ENCODE measurements at regions not wholly inside any gene's neighbourhood (a gene's known extent, or its start where the extent isn't known, plus 50 kb on each side); places are given as distances from the start of the nearest gene placed in this dataset.

GRCh38 chr5:82796643-82797416, 280.4 kb downstream of the TMEM167A start (continued):
- TF ChIP-seq ZBTB33 (IDR thresholded peaks at IDR 0.05), result no peak
- no peak for TF ChIP-seq NR2F2 (IDR thresholded peaks at IDR 0.05)
- no peak for TF ChIP-seq EGR1 (IDR thresholded peaks at IDR 0.05; ENCODE audit: low read depth in 2 of 2)

GRCh38 chr5:82794876-82795275, 282.3 kb downstream of the TMEM167A start:
- Histone ChIP-seq H3K27me3 (ENCODE audit: control insufficient read depth in 4 of 4, insufficient read depth in 4 of 4, low read length in 3 of 4) (no peaks in the 10 kb centered on the region), H3K9ac (ENCODE audit: low read depth in 1 of 2, low read length in 2 of 2) (no peak overlapping the region), H3K4me3 (ENCODE audit: low read depth in 1 of 3, low read length in 3 of 3) (no peak overlapping the region), H3K9me3 (ENCODE audit: control insufficient read depth in 4 of 4, low read length in 3 of 4) (no peaks in the 10 kb centered on the region), H3K36me3 (ENCODE audit: control insufficient read depth in 4 of 4, insufficient read depth in 3 of 4, low read depth in 1 of 4, low read length in 3 of 4) (no peaks in the 10 kb centered on the region), H3K27ac (ENCODE audit: low read depth in 1 of 2, low read length in 2 of 2) (no peak overlapping the region), H3K4me1 (ENCODE audit: control insufficient read depth in 4 of 4, insufficient read depth in 4 of 4, low read length in 3 of 4) (no peaks in the 10 kb centered on the region)
- WGBS, result 90% methylated on average over 2 of the region's 2 CpGs
- TF ChIP-seq JUND (IDR thresholded peaks at IDR 0.05), result no peak
- TF ChIP-seq, protein P1, sequence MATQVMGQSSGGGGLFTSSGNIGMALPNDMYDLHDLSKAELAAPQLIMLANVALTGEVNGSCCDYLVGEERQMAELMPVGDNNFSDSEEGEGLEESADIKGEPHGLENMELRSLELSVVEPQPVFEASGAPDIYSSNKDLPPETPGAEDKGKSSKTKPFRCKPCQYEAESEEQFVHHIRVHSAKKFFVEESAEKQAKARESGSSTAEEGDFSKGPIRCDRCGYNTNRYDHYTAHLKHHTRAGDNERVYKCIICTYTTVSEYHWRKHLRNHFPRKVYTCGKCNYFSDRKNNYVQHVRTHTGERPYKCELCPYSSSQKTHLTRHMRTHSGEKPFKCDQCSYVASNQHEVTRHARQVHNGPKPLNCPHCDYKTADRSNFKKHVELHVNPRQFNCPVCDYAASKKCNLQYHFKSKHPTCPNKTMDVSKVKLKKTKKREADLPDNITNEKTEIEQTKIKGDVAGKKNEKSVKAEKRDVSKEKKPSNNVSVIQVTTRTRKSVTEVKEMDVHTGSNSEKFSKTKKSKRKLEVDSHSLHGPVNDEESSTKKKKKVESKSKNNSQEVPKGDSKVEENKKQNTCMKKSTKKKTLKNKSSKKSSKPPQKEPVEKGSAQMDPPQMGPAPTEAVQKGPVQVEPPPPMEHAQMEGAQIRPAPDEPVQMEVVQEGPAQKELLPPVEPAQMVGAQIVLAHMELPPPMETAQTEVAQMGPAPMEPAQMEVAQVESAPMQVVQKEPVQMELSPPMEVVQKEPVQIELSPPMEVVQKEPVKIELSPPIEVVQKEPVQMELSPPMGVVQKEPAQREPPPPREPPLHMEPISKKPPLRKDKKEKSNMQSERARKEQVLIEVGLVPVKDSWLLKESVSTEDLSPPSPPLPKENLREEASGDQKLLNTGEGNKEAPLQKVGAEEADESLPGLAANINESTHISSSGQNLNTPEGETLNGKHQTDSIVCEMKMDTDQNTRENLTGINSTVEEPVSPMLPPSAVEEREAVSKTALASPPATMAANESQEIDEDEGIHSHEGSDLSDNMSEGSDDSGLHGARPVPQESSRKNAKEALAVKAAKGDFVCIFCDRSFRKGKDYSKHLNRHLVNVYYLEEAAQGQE (IDR thresholded peaks at IDR 0.05), result no peak
- no peak for TF ChIP-seq HNF4A (conservative IDR thresholded peaks at IDR 0.05)
- TF ChIP-seq, protein P2, sequence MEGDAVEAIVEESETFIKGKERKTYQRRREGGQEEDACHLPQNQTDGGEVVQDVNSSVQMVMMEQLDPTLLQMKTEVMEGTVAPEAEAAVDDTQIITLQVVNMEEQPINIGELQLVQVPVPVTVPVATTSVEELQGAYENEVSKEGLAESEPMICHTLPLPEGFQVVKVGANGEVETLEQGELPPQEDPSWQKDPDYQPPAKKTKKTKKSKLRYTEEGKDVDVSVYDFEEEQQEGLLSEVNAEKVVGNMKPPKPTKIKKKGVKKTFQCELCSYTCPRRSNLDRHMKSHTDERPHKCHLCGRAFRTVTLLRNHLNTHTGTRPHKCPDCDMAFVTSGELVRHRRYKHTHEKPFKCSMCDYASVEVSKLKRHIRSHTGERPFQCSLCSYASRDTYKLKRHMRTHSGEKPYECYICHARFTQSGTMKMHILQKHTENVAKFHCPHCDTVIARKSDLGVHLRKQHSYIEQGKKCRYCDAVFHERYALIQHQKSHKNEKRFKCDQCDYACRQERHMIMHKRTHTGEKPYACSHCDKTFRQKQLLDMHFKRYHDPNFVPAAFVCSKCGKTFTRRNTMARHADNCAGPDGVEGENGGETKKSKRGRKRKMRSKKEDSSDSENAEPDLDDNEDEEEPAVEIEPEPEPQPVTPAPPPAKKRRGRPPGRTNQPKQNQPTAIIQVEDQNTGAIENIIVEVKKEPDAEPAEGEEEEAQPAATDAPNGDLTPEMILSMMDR (IDR thresholded peaks at IDR 0.05; ENCODE audit: low read depth, low read length, missing input control), result no peak
- TF ChIP-seq EGR1 (IDR thresholded peaks at IDR 0.05; ENCODE audit: low read depth in 2 of 2), result no peak
- no peak for TF ChIP-seq HNF4G (IDR thresholded peaks at IDR 0.05)
- no peak for TF ChIP-seq ZBTB33 (IDR thresholded peaks at IDR 0.05)
- no peak for TF ChIP-seq FOXA2 (IDR thresholded peaks at IDR 0.05)
- no peak for DNase-seq (ENCODE audit: low spot score)
